Kidney glomerular epithelial cell (primary cell): ENCODE measurements at regions not wholly inside any gene's neighbourhood (a gene's known extent, or its start where the extent isn't known, plus 50 kb on each side); places are given as distances from the start of the nearest gene placed in this dataset.
"Not testable (repeated sequence)": the region's sequence is repeated elsewhere in the genome, so short reads cannot be mapped to it uniquely, and the experiment has no call there.

Source experiments
- DNase-seq: peaks from one replicate; lab custom pipeline; 2025; lab: John Stamatoyannopoulos, UW

DNA sequence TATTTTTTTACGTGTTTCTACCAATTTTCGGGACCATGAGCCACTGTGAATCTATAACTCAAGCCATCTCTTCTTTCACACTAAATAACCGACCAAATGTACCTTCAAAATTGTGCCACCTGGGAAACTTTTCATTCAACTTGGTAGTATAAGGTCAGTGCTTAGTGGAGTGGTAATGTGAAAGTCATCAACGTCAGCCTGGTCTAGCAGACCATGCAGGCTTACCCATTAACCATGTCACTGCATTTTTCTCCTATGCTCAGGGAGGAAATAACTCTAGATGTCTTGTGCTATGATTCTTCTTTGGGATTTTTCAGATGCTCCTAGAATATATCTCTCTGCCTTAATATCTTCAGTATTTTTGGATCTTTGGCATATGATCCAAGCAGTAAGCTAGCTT is 1075.4 kb upstream of the POT1 start:
- DNase-seq: no peak

DNA sequence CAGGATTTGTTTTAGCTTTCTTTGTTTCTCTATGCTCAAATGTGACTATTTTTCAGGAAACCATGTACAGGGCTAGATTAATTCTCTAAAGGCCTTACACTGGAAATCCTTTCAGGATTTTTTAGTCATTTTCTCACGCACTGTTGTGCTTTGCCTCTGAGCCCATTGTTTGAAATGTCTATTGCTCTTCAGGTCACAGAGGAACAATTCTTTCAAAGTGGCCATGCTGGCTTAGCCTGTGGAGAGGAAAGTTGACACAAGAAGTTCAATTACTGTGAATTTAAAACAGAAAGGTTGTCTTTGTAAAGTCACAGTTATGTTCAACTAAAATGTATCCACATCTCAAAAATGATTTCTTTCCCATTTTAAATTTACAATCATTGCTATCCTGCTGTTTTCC is 1071.7 kb upstream of the POT1 start:
- no peak for DNase-seq

GRCh38 chr7:125984795-125985194 is 1055.2 kb upstream of the POT1 start:
- DNase-seq: no peak

DNA sequence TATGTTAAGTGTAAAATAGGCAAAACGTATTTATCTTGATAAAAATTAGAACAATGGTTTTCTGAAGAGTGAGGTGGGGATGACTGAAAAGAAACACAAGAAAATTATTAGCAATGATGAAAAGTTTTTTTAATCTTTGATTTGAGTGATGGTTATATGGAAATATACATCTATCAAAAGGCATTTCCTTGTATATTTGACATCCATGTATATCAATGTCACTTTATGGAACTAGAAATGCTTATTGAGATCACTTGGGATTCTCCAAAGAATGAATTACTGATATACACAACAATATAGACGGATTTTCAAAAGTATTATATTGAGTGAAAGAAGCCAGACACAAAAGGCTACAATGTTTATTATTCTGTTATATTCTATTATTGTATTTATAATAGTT is 1042.0 kb upstream of the POT1 start:
- DNase-seq: no peak

DNA sequence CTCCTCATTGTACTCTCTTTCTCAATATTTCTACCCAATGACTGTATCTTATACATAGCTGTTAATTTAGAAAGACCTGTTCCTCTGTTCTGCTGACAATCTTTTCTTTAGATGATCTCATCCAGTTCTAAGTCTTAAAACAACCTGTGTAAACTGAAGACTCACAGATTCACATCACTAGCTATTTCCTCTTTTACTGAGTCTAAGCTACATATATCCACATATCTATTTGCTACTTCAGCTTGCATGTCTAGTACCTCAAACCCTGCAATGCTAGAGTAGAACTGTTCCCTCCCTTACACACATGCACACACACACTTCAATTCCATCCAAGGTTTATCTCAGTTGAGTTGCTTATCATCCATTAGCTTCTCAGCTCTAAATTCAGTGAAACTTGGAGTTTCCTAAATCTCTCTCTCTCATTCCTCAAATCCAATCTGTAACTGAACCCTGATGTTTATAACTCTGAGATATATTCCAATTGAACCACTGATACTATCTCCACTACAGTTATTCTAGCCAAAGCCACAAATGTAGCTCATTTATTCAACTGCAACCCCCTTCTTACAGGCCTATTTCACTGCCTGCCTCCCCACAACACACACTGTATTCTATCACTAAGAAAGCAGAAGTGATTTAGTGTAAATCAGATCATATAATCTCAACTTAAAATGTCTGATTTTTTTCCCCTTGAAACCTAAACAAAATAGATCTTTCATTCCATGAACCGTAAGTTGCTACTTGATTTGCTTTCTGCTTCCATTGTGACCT is 1036.8 kb upstream of the POT1 start:
- DNase-seq: no peak

- DNase-seq: no peak
Observed at GRCh38 chr7:125934955-125935354, 1005.3 kb upstream of the POT1 start.

DNA sequence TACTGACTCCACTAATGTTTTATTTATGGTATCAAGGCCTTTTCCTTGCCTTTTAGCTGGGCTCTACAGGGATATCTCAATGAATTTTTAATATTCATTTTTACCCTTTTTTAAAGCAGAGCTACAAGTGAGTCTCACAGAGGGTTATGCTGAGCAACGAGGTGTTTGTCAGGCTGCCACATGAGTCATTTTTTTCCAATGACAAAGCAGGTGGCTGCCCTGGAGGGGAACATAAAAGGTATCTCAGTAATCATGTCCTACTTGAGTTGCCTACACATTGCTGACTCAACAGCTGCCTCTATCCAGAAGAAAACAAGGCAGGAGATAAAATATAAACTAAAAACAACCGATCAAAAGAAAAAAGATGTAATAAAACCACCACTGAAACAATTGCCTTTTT is 1004.9 kb upstream of the POT1 start:
- no peak for DNase-seq

- no peak for DNase-seq
Observed at GRCh38 chr7:125930848-125931247, 1001.2 kb upstream of the POT1 start.

DNA sequence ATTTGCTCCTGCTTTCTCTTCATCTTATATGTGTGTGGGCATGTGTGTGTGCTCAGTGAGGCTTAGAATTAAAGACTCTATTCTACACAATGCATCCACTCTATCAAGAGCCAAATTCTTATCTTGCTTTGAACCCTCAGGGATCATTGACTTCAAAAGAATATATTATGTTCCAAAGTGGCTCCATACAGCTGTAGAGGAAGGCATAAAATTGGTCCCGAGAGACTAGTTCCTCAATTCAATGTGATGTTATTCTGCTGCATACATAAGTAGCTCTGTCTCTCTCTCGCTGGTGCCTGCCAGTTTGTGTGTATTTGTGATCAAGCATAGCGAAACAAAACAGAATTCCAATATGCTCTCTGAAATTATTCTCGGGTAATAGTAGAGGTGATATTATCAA is 997.9 kb upstream of the POT1 start:
- no peak for DNase-seq

DNA sequence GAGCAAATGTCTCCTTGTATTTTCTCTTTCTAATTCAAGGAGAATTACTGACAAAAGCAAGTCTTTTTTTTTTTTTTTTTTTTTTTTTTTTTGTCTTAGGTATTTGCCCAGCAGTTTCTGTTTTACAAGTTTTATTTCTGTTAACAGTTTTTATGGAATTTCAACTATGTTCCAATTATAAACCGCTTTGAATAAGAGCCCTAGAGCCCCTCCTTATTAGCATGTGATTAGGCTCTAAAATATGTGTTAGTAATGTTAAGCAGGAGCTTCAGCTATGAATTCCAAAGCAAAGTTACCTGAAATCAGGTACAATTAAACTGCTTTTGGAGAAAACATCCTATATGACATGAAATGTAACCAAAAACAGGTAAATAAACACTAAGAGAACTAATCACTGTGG is 997.0 kb upstream of the POT1 start:
- no peak for DNase-seq

DNA sequence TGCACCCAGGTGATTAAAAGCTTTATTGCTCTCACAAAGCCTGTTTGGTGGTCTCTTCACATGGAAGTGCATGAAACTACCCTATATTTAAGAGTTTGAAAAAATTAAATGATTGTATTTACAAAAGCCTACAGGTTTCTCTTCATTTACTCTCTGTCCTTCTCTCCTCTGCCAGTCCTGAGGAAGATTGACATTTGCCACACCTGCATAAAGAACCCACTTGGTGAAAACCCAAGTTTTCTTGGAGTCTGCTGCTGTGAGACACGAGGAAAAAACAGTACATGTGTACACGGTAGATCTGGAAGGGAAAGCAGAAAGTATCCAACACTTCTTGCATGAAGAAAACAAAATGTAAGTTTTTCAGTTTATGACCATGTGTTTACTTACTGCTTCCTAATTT is 994.4 kb upstream of the POT1 start:
- no peak for DNase-seq

DNA sequence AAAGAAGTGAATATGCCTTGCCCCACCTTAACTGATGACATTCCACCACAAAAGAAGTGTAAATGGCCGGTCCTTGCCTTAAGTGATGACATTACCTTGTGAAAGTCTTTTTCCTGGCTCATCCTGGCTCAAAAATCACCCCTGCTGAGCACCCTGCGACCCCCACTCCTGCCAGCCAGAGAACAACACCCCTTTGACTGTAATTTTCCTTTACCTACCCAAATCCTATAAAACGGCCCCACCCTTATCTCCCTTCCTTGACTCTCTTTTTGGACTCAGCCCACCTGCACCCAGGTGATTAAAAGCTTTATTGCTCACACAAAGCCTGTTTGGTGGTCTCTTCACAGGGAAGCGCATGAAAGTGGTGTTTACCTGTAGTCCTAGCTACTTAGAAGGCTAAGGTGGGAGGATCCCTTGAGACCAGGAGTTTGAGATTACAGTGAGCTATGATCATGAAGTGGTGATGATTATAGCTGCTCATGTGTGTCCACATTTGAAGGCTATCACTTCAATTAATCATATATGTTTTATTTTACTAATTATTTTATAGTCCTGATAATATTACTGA is 985.8 kb upstream of the POT1 start:
- DNase-seq: not testable (repeated sequence)

DNA sequence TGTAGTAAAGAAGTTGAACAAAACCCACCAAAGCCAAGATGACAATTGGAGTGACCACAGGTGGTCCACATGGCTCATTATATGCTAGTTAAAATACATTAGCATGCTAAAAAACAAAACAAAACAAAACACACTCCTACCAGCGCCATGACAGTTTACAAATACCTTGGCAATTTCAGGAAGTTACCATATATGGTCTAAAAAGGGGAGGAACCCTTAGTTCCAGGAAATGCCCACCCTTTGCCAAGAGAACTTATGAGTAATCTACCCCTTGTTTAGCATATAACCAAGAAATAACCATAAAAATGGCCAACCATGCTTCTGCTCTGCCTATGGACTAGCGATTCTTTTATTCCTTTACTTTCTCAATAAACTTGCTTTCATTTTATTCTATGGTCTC is 979.1 kb upstream of the POT1 start:
- no peak for DNase-seq

DNA sequence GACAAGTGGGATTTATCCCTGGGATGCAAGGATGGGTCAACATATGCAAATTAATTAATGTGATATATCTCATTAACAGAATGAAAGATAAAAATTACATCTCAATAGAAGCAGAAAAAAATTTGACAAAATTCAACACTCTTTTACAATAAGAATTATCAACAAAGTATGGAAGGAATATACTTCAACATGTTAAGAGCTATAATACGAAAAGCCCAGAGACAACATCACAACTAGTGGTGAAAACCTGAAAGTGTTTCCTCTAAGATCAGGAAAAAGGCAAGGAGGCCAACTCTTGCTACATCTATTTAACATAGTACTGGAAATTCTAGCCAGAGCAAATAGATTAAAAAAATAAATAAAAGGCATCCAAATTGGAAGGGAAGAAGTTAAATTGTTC is 970.0 kb upstream of the POT1 start:
- no peak for DNase-seq

DNA sequence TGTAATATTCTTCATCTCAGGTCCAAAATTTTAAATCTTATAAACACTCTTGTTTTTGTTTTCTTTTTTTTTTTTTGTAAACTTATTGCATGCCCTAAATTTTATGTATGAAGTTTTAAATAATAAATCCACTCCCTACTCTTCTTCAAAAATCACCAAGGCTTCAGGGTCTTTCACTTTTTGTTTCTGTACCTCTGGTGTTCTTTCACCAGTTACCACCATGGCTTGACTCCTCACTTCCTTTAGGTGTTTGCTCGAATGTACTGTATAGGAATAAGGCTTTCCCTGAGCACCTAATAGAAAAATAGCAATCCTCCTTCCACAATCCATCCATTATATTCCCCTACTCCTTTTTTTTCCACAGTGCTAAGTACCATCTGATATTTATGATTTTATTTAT is 962.8 kb upstream of the POT1 start:
- DNase-seq: no peak

DNA sequence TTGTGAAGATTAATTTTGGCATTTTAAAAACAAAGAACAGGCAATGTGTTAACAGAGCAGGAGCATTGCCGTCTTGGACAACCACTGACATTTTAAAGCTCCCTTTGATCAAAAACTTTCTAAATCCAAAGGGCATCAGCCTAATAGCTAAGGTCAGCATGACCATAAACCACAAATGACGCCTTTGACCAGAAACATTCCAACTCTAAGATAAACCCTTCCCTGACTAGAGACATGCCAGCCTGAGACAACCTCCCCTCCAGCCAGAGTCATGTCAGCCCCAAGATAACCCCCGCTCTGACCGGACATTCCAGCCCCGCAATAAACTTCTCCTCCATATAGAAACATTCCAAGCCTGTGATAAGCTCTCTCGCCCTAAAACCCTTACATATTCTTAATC is 949.4 kb upstream of the POT1 start:
- DNase-seq: no peak

DNA sequence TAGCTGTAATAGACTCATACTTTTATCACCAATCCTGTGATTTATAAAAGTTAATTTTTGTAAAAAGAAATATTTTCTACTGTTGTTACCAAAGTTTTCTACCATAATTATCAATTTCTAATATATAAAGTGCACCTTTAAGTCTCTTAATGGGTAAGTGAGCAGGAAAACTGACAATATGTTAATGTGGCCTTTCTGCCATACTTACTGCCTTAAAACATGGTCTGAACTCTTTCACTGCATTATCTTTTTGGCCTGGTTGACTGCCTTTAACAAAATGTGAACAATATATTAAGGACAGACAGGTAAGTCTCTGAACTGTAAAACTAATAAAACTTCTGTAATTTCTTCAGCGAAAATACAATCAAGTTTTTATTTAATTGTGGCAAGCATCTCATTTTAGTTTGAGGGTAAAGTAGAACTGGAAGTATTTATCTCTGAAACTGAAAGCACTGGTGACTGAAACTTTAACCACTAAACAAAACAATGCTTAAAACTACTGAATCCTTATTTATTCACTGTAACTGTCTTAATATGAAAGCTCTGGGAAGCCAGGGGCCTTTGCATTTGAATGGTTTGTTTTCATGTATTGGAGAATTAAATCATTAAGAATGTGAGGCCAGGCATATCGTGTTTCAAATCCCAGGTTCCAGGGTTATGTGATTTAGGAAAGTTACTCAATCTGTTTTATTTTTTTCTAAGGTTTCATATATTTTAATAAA is 948.8 kb upstream of the POT1 start:
- DNase-seq: no peak

GRCh38 chr7:125877246-125877645 is 947.6 kb upstream of the POT1 start:
- no peak for DNase-seq

DNA sequence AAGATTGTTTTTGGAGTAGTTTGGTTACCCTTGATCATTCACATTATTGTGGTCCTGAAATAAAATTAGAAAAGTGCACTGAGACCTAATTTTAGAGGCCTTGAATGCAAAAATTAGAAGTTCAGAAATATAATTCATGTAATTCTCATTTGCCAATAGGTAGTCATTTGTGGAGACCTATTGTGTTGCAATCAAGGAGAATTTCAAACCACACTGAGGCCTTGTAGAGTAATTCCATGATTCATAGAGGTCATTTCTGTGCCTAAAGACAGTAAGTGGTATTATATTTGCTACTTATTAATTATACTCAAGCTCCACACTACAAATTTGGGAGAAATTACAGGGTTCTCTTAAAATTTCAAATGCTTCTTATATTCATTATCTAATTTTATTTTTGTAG is 946.8 kb upstream of the POT1 start:
- DNase-seq: no peak

DNA sequence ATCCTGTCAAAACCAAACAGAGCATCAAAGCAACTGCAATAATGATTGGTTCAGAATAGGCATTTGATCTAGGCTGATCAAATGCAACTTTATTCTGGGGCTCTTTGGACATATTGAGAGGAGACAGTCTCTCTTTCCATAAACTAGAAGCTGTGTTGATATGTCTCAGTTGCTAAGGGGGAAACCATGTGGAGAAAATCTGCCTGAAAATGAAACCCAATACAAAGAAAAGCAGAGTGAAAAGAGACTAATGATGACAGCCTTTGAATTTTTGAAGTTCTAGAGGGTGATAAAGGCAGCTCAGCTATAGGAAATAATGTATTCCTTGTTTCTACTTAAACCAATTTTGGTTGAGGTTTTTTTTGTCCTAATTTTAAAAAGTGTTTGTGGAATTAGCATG is 941.8 kb upstream of the POT1 start:
- no peak for DNase-seq

- no peak for DNase-seq
Observed at GRCh38 chr7:125857606-125858005, 928.0 kb upstream of the POT1 start.

- no peak for DNase-seq
Observed at GRCh38 chr7:125848157-125848556, 918.5 kb upstream of the POT1 start.

GRCh38 chr7:125847692-125848091 is 918.1 kb upstream of the POT1 start:
- no peak for DNase-seq

- DNase-seq: no peak
Observed at GRCh38 chr7:125847055-125847454, 917.4 kb upstream of the POT1 start.
